ENCODE measurements at regions not wholly inside any gene's neighbourhood (a gene's known extent, or its start where the extent isn't known, plus 50 kb on each side); places are given as distances from the start of the nearest gene placed in this dataset.
A peak's percentile ranks its signal among the peaks of the same experiment; 100 is the strongest.

GRCh38 chr17:70622368-70623260 lies 453.3 kb downstream of the KCNJ2 start:
- no peak overlapping the region for H3K27ac ChIP-seq
- H3K9me3 ChIP-seq: no peaks in the 10 kb centered on the region
- TF ChIP-seq POLR2A (IDR thresholded peaks at IDR 0.05) (no peak), CTCF (IDR thresholded peaks at IDR 0.05) (no peak)
- DNase-seq: no peak
- no peaks in the 10 kb centered on the region for H3K27me3 ChIP-seq
- H3K36me3 ChIP-seq: no peaks in the 10 kb centered on the region
- intact Hi-C loops (cut with DNase I; ENCODE audit: low total_unique reads): no loop called here
- H3K4me1 ChIP-seq: no peaks in the 10 kb centered on the region
- H3K4me3 ChIP-seq: no peak overlapping the region

DNA sequence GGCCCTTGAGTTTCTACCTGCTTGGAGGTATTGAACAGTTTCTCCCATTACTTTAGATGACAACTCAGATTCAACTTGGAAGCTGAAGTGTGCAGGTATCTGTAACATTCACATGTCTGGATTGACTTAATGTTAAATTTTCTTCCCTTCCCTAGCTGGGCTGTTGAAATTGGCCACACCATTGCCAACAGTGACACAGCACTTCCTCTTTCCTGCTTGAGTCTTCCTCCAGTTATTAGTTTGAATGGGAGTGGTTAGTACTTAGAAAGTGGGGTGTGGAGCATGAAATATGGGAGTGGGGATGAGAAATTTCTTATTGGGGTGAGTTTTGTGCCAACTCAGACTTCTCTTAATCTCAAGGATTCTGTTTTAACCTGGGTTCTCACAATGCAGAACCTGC lies 454.9 kb downstream of the KCNJ2 start:
- no peaks in the 10 kb centered on the region for H3K9me3 ChIP-seq
- no peak overlapping the region for H3K27ac ChIP-seq
- no peaks in the 10 kb centered on the region for H3K36me3 ChIP-seq
- intact Hi-C loops (cut with DNase I; ENCODE audit: low total_unique reads): no loop called here
- DNase-seq: no peak
- H3K4me3 ChIP-seq: no peak overlapping the region
- no peak for TF ChIP-seq POLR2A (IDR thresholded peaks at IDR 0.05)
- no peaks in the 10 kb centered on the region for H3K27me3 ChIP-seq
- no peaks in the 10 kb centered on the region for H3K4me1 ChIP-seq

DNA sequence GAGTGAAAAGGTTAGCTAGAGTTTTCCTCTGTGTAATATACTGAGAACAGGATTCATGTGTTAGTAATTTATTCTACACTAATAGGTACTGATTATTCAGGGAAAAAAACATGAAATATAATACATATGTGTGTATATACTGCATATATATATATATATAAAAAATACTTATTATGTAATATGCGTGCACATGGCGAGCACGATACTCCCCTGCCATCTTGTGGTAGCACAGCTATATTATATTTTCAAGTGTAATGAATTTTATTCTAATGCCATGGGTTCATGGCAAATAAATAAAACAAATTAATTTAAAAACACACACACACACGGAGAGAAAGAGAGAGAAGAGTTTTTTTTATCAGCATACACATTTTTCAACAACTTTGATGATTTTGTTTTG lies 460.6 kb downstream of the KCNJ2 start:
- no peak for DNase-seq
- TF ChIP-seq POLR2A (IDR thresholded peaks at IDR 0.05): no peak
- no peak for TF ChIP-seq CTCF (IDR thresholded peaks at IDR 0.05)
- Histone ChIP-seq H3K9me3 (no peaks in the 10 kb centered on the region), H3K4me3 (no peak overlapping the region), H3K36me3 (no peaks in the 10 kb centered on the region), H3K27me3 (no peaks in the 10 kb centered on the region), H3K27ac (no peak overlapping the region), H3K4me1 (no peaks in the 10 kb centered on the region)
- intact Hi-C loops (cut with DNase I; ENCODE audit: low total_unique reads): no loop called here

GRCh38 chr17:70636517-70637133 lies 467.3 kb downstream of the KCNJ2 start:
- Histone ChIP-seq H3K27me3 (no peaks in the 10 kb centered on the region), H3K36me3 (no peaks in the 10 kb centered on the region), H3K27ac (no peak overlapping the region), H3K4me3 (no peak overlapping the region), H3K4me1 (no peaks in the 10 kb centered on the region), H3K9me3 (no peaks in the 10 kb centered on the region)
- no peak for DNase-seq
- TF ChIP-seq CTCF (IDR thresholded peaks at IDR 0.05): peak; percentile 44 to 63 (median 52)
- no peak for TF ChIP-seq POLR2A (IDR thresholded peaks at IDR 0.05)
- intact Hi-C loops (cut with DNase I; ENCODE audit: low total_unique reads): no loop called here

GRCh38 chr17:70642059-70642458 lies 472.7 kb downstream of the KCNJ2 start:
- no peaks in the 10 kb centered on the region for H3K36me3 ChIP-seq

More at GRCh38 chr17:70642059-70642458, 472.7 kb downstream of the KCNJ2 start:
- Histone ChIP-seq H3K27me3 (no peaks in the 10 kb centered on the region), H3K27ac (no peak overlapping the region), H3K9me3 (no peaks in the 10 kb centered on the region), H3K4me3 (no peak overlapping the region), H3K4me1 (no peaks in the 10 kb centered on the region)
- TF ChIP-seq POLR2A (IDR thresholded peaks at IDR 0.05) (no peak), CTCF (IDR thresholded peaks at IDR 0.05) (no peak)
- intact Hi-C loops (cut with DNase I; ENCODE audit: low total_unique reads): no loop called here
- DNase-seq: no peak

Measured in uterus (tissue), 3 donors.